Heart right ventricle (tissue), 16 donors: ENCODE measurements at regions not wholly inside any gene's neighbourhood (a gene's known extent, or its start where the extent isn't known, plus 50 kb on each side); places are given as distances from the start of the nearest gene placed in this dataset.

ENCODE experiments used
- ATAC-seq, 8 donors: fragments of 200-7000 bp; cut with Tn5 transposase; one replicate each; pipeline ENCODE4 v1.9.1; 2020; ENCODE audit warnings: mild to moderate bottlenecking in 8 of 8, moderate library complexity in 8 of 8, moderate number of reproducible peaks in 1 of 8
- DNase-seq, 2 donors: peaks; one replicate each; pipeline ENCODE4 v3.0.0-alpha.2; 2020
- H3K27ac ChIP-seq, 10 donors: fragments of 200-600 bp; sonication (generic) in 2 of 10; one replicate each; pipeline versions ENCODE4 v1.5.0 to v1.8.0; 2020 to 2022; ENCODE audit warnings: mild to moderate bottlenecking in 3 of 10
- H3K27me3 ChIP-seq, 7 donors: fragments of 200-600 bp; one replicate each; pipeline ENCODE4 v1.8.0; 2021 to 2022; ENCODE audit warnings: mild to moderate bottlenecking in 2 of 7
- H3K36me3 ChIP-seq, 9 donors: fragments of 200-600 bp; sonication (generic) in 1 of 9; one replicate each; pipeline versions ENCODE4 v1.5.0 to v1.8.0; 2020 to 2022; ENCODE audit warnings: mild to moderate bottlenecking in 2 of 9
- H3K4me1 ChIP-seq, 9 donors: fragments of 200-600 bp; sonication (generic) in 1 of 9; one replicate each; pipeline versions ENCODE4 v1.5.0 to v1.8.0; 2020 to 2022; ENCODE audit warnings: mild to moderate bottlenecking in 4 of 9
- H3K4me3 ChIP-seq, 10 donors: fragments of 200-600 bp; sonication (generic) in 2 of 10; one replicate each; pipeline versions ENCODE4 v1.5.0 to v1.8.0; 2020 to 2022; ENCODE audit warnings: mild to moderate bottlenecking in 7 of 10, moderate library complexity in 2 of 10
- H3K9me3 ChIP-seq, 11 donors: fragments of 200-600 bp in 10 of 11; sonication (generic) in 2 of 11; one replicate each; pipeline versions ENCODE4 v1.5.0 to v1.8.0; 2013 to 2022; ENCODE audit warnings: mild to moderate bottlenecking in 2 of 11, control low read depth in 1 of 11, moderate library complexity in 1 of 11
- CTCF ChIP-seq, 9 donors: fragments of 200-600 bp; sonication (generic) in 2 of 9; IDR thresholded peaks; one replicate each; pipeline versions ENCODE4 v1.5.0 to v1.8.0; 2021 to 2022; ENCODE audit warnings: antibody characterized with exemption in 9 of 9, mild to moderate bottlenecking in 5 of 9, moderate library complexity in 1 of 9
- WGBS, 2 donors: extraction: QIAGEN DNeasy Blood & Tissue Kit; methylation state at CpG; one replicate each; pipeline ENCODE4 v1.1.7; 2013; ENCODE audit warnings: inconsistent platforms in 1 of 2; 5-methylcytosine and 5-hydroxymethylcytosine counted together
- intact Hi-C, 10 donors: fragments of 100-400 bp; cut with DNase I; formaldehyde crosslinking; loops; one replicate each; pipeline versions ENCODE4 v1.11.1 to v1.14.2; 2022
- donor health status: Arrhythmogenic right ventricular cardiomyopathy.
- donor health status: ischemic (EF 13 %, LVEDD 7.1; RV severe dilation, severe dysfunction).
- donor health status: healthy with polysubstance abuse.
- donor health status: DM: no; HTN: yes; CAD: no.
- donor health status: DM: no; HTN: no; CAD: no.
- donor health status: ischemic (EF 25% LVEDD 6.9; RV normal size, moderate dysfunction).
- donor health status: ischemic (EF 25% LVEDD 5.7; RV mildly dilated, moderate dysfunction).
- donor health status: healthy.
- donor health status: DM: yes; HTN: yes; CAD: no.
- donor health status: Ischemic cardiomyopathy.
- donor health status: ischemic (EF 35%, LVEDD 5.7; RV mildly dilated, moderate dysfunction).
- donor health status: nonischemic (EF 11% LVEDD 7.7; RV severe dilation, severe dysfunction).
- donor health status: DM: yes; HTN: yes; CAD: no.
- donor health status: PGD.
- donor health status: ischemic (EF 29% LVEDD 5.4; RV normal size, mild dysfunction).
- donor health status: nonischemic (EF 23%, LVEDD 6.1; RV moderate dilation, normal function).

- TF ChIP-seq CTCF (IDR thresholded peaks at IDR 0.05), result no peak
- no peak overlapping the region for H3K4me3 ChIP-seq
- no peaks in the 10 kb centered on the region for H3K36me3 ChIP-seq
- H3K27me3 ChIP-seq, result no peaks in the 10 kb centered on the region
- peaks cover 0 to 3% (median 0%) of the 10 kb centered on the region in 11 donors for H3K9me3 ChIP-seq
- intact Hi-C loops, result no loop called here
- DNase-seq (no peak), ATAC-seq (peak in 3 of 8 donors; percentile 41 to 58 (median 56))
- WGBS, 2 donors, result 37 to 53% methylated on average over 4 of the region's 4 CpGs
- H3K4me1 ChIP-seq, result peaks cover 0 to 5% (median 0%) of the 10 kb centered on the region in 9 donors
- no peak overlapping the region for H3K27ac ChIP-seq
Observed at GRCh38 chr11:80595011-80595410, 1154.2 kb upstream of the TENM4 start.

- H3K4me3 ChIP-seq, result no peak overlapping the region
- no peak for TF ChIP-seq CTCF (IDR thresholded peaks at IDR 0.05)
- 43 to 48% methylated on average over 2 of the region's 2 CpGs for WGBS, 2 donors
- H3K27ac ChIP-seq, result no peak overlapping the region
- no peaks in the 10 kb centered on the region for H3K27me3 ChIP-seq
- DNase-seq (no peak), ATAC-seq (no peak)
- H3K9me3 ChIP-seq, result peaks cover 0 to 3% (median 0%) of the 10 kb centered on the region in 11 donors
- H3K36me3 ChIP-seq, result no peaks in the 10 kb centered on the region
- intact Hi-C loops, result no loop called here
- peaks cover 0 to 5% (median 0%) of the 10 kb centered on the region in 9 donors for H3K4me1 ChIP-seq
Observed at GRCh38 chr11:80593648-80594374, 1153.0 kb upstream of the TENM4 start.

- H3K4me1 ChIP-seq, result peaks cover 0 to 5% (median 0%) of the 10 kb centered on the region in 9 donors
- no peak for TF ChIP-seq CTCF (IDR thresholded peaks at IDR 0.05)
- H3K36me3 ChIP-seq, result no peaks in the 10 kb centered on the region
- peaks cover 0 to 3% (median 0%) of the 10 kb centered on the region in 11 donors for H3K9me3 ChIP-seq
- 62 to 74% methylated on average over 4 of the region's 4 CpGs for WGBS, 2 donors
- DNase-seq (no peak), ATAC-seq (no peak)
- no peak overlapping the region for H3K27ac ChIP-seq
- H3K4me3 ChIP-seq, result no peak overlapping the region
- intact Hi-C loops, result no loop called here
- H3K27me3 ChIP-seq, result no peaks in the 10 kb centered on the region
Observed at GRCh38 chr11:80592546-80592945, 1151.7 kb upstream of the TENM4 start.

GRCh38 chr11:80587906-80588305 lies 1147.1 kb upstream of the TENM4 start:
- peaks cover 0 to 3% (median 0%) of the 10 kb centered on the region in 11 donors for H3K9me3 ChIP-seq
- no peak overlapping the region for H3K4me3 ChIP-seq
- H3K4me1 ChIP-seq, result no peaks in the 10 kb centered on the region
- ATAC-seq (no peak), DNase-seq (no peak)
- H3K27ac ChIP-seq, result no peak overlapping the region
- WGBS, 2 donors, result 79 to 81% methylated on average over 2 of the region's 2 CpGs
- TF ChIP-seq CTCF (IDR thresholded peaks at IDR 0.05), result no peak
- intact Hi-C loops, result no loop called here
- H3K27me3 ChIP-seq, result no peaks in the 10 kb centered on the region
- no peaks in the 10 kb centered on the region for H3K36me3 ChIP-seq
